NAMALWA (cell line): ENCODE measurements at regions not wholly inside any gene's neighbourhood (a gene's known extent, or its start where the extent isn't known, plus 50 kb on each side); places are given as distances from the start of the nearest gene placed in this dataset.

Experiments
- DNase-seq: peaks from one replicate; pipeline ENCODE4 v3.0.0-alpha.2; 2015; ENCODE audit warnings: low spot score

- peak; percentile 87 for DNase-seq
Measured at GRCh38 chr4:18075823-18076433, 54.4 kb upstream of the LCORL start.

- no peak for DNase-seq
Measured at GRCh38 chr4:18071894-18072293, 50.3 kb upstream of the LCORL start.
